HEK293 (cell line): ENCODE measurements at regions not wholly inside any gene's neighbourhood (a gene's known extent, or its start where the extent isn't known, plus 50 kb on each side); places are given as distances from the start of the nearest gene placed in this dataset.

Source experiments
- CTCF ChIA-PET: fragments of 350-600 bp; formaldehyde crosslinking; extraction: SDS; loops from one replicate; lab custom pipeline; 2021; ENCODE audit warnings: antibody characterized with exemption; lab: Yijun Ruan, JAX
- POLR2A ChIA-PET: fragments of 300-600 bp; formaldehyde crosslinking; extraction: SDS; loops from one replicate; lab custom pipeline; 2020; ENCODE audit warnings: antibody characterized with exemption, inconsistent platforms; lab: Yijun Ruan, JAX
- H3K27ac ChIP-seq: fragments of 200-500 bp; sonication (Bioruptor generic); 2 replicates; pipeline ENCODE4 v1.5.1; 2014; ENCODE audit warnings: low read depth, low read length, control low read depth, inconsistent platforms; ENCODE audit errors: extremely low read depth
- H3K36me3 ChIP-seq, 2 experiments: fragments of 200-500 bp in 1 of 2; sonication (Bioruptor generic) in 1 of 2; 1 replicate in 1 of 2; 2 replicates in 1 of 2; pipeline ENCODE4 v1.5.1; 2014 to 2017; ENCODE audit warnings: inconsistent platforms in 2 of 2, low read length in 2 of 2; ENCODE audit not compliant: control insufficient read depth in 2 of 2, insufficient read depth in 1 of 2
- H3K4me1 ChIP-seq: fragments of 200-500 bp; sonication (Bioruptor generic); 2 replicates; pipeline ENCODE4 v1.5.1; 2014; ENCODE audit warnings: mild to moderate bottlenecking, low read length, inconsistent platforms; ENCODE audit not compliant: control insufficient read depth, insufficient read depth
- H3K4me3 ChIP-seq: 2 replicates; pipeline ENCODE4 v1.5.1; 2011; ENCODE audit warnings: low read depth, mild to moderate bottlenecking, control low read depth, low read length, moderate library complexity
- H3K9me3 ChIP-seq: fragments of 200-500 bp; sonication (Bioruptor generic); 2 replicates; pipeline ENCODE4 v1.5.1; 2014; ENCODE audit warnings: low read depth, low read length, inconsistent platforms; ENCODE audit not compliant: control insufficient read depth, insufficient read depth
- KLF1 ChIP-seq: fragments of 450-650 bp; formaldehyde crosslinking; IDR thresholded peaks from 2 replicates; pipeline ENCODE4 v1.5.1; 2016; ENCODE audit warnings: missing biosample characterization, missing genetic modification characterization
- KLF16 ChIP-seq: fragments of 450-650 bp; formaldehyde crosslinking; IDR thresholded peaks from 2 replicates; pipeline ENCODE4 v1.5.1; 2017; ENCODE audit warnings: missing biosample characterization, missing genetic modification characterization
- KLF7 ChIP-seq: fragments of 450-650 bp; formaldehyde crosslinking; IDR thresholded peaks from 2 replicates; pipeline ENCODE4 v1.5.1; 2016; ENCODE audit warnings: missing biosample characterization, missing genetic modification characterization, borderline replicate concordance
- REPIN1 ChIP-seq: fragments of 450-650 bp; formaldehyde crosslinking; IDR thresholded peaks from 2 replicates; pipeline ENCODE4 v1.5.1; 2017; ENCODE audit warnings: missing biosample characterization, missing genetic modification characterization, low read depth
- SP3 ChIP-seq: fragments of 450-650 bp; formaldehyde crosslinking; IDR thresholded peaks from 2 replicates; pipeline ENCODE4 v1.5.1; 2016; ENCODE audit warnings: missing biosample characterization, missing genetic modification characterization
- WT1 ChIP-seq: fragments of 450-650 bp; formaldehyde crosslinking; IDR thresholded peaks from 2 replicates; pipeline ENCODE4 v1.5.1; 2016; ENCODE audit warnings: missing biosample characterization, missing genetic modification characterization
- ZBTB17 ChIP-seq: fragments of 450-650 bp; formaldehyde crosslinking; IDR thresholded peaks from 2 replicates; pipeline ENCODE4 v1.5.1; 2016; ENCODE audit warnings: missing biosample characterization, missing genetic modification characterization
- ZNF112 ChIP-seq: fragments of 450-650 bp; formaldehyde crosslinking; IDR thresholded peaks from 2 replicates; pipeline ENCODE4 v1.5.0; 2017; ENCODE audit warnings: missing biosample characterization, missing genetic modification characterization
- ZNF133 ChIP-seq: fragments of 450-650 bp; formaldehyde crosslinking; IDR thresholded peaks from 2 replicates; pipeline ENCODE4 v1.5.1; 2016; ENCODE audit warnings: missing biosample characterization, missing genetic modification characterization
- ZNF19 ChIP-seq: fragments of 450-650 bp; formaldehyde crosslinking; IDR thresholded peaks from 2 replicates; pipeline ENCODE4; 2016; ENCODE audit warnings: missing biosample characterization, missing genetic modification characterization, low read depth
- ZNF37A ChIP-seq: fragments of 450-650 bp; IDR thresholded peaks from 2 replicates; pipeline ENCODE4 v1.5.1; 2018; ENCODE audit warnings: missing biosample characterization, missing genetic modification characterization
- ZNF433 ChIP-seq: fragments of 450-650 bp; formaldehyde crosslinking; IDR thresholded peaks from 2 replicates; pipeline ENCODE4 v1.5.1; 2016; ENCODE audit warnings: missing biosample characterization, missing genetic modification characterization, low read depth
- ZNF596 ChIP-seq: fragments of 450-650 bp; IDR thresholded peaks from 2 replicates; pipeline ENCODE4 v1.5.0; 2018; ENCODE audit warnings: missing biosample characterization, mild to moderate bottlenecking, missing genetic modification characterization, moderate library complexity
- ZNF629 ChIP-seq: fragments of 450-650 bp; formaldehyde crosslinking; IDR thresholded peaks from 2 replicates; pipeline ENCODE4 v1.5.1; 2017; ENCODE audit warnings: missing biosample characterization, missing genetic modification characterization
- ZNF654 ChIP-seq: fragments of 450-650 bp; formaldehyde crosslinking; IDR thresholded peaks from 2 replicates; pipeline ENCODE4 v1.5.1; 2016; ENCODE audit warnings: low read depth, missing biosample characterization, missing genetic modification characterization
- ZSCAN16 ChIP-seq: fragments of 450-650 bp; formaldehyde crosslinking; IDR thresholded peaks from 2 replicates; pipeline ENCODE4 v1.5.1; 2016; ENCODE audit warnings: missing biosample characterization, missing genetic modification characterization
- TF ChIP-seq, protein P1 (sequence below): fragments of 450-650 bp; formaldehyde crosslinking; IDR thresholded peaks from 2 replicates; pipeline ENCODE4 v1.5.1; 2017; ENCODE audit warnings: missing biosample characterization, missing genetic modification characterization
- TF ChIP-seq, protein P2 (sequence below): fragments of 450-650 bp; formaldehyde crosslinking; IDR thresholded peaks from 2 replicates; pipeline ENCODE4 v1.5.1; 2016; ENCODE audit warnings: missing biosample characterization, missing genetic modification characterization
- TF ChIP-seq, protein P3 (sequence below): fragments of 450-650 bp; formaldehyde crosslinking; IDR thresholded peaks from 2 replicates; pipeline ENCODE4 v1.5.1; 2016; ENCODE audit warnings: missing biosample characterization, missing genetic modification characterization
- TF ChIP-seq, protein P4 (sequence below): IDR thresholded peaks from 2 replicates; pipeline ENCODE4 v1.6.1; 2011; ENCODE audit warnings: mild to moderate bottlenecking, low read depth, low read length, borderline replicate concordance
- TF ChIP-seq, protein P5 (sequence below): fragments of 450-650 bp; formaldehyde crosslinking; IDR thresholded peaks from 2 replicates; pipeline ENCODE4 v1.5.1; 2016; ENCODE audit warnings: missing biosample characterization, missing genetic modification characterization

DNA sequence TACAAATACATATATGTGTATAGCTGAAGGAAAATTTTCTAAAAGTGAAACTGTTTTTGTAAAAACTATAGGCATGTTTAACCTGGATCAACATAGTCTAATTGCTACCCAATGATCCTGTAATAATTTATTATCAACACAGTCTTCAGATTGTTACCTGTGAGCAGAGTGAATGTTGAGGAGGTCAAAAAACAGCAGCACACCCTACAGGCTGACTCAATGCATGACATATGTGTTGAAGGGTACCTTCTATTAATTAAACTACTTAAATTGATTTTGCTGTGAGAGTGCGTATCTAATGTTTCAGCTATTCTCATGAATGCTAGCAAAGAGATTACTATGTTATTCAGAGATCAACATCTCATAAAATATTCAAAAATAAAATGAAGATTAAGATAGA lies 411.4 kb downstream of the TNS3 start:
- H3K9me3 ChIP-seq = no peaks in the 10 kb centered on the region
- no peak overlapping the region for H3K4me3 ChIP-seq
- CTCF ChIA-PET = interaction anchor here (0.6 to 1.5 kb wide), 5 partner anchors 10 to 1252 kb away, joined by 3 to 6 read pairs (median 4); no protein-coding TSS in a partner anchor
- H3K4me1 ChIP-seq = no peaks in the 10 kb centered on the region
- no peak overlapping the region for H3K27ac ChIP-seq
- TF ChIP-seq, protein P1, sequence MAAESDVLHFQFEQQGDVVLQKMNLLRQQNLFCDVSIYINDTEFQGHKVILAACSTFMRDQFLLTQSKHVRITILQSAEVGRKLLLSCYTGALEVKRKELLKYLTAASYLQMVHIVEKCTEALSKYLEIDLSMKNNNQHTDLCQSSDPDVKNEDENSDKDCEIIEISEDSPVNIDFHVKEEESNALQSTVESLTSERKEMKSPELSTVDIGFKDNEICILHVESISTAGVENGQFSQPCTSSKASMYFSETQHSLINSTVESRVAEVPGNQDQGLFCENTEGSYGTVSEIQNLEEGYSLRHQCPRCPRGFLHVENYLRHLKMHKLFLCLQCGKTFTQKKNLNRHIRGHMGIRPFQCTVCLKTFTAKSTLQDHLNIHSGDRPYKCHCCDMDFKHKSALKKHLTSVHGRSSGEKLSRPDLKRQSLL (tag by site-specific recombination) = no peak
- TF ChIP-seq ZNF19 (tag by site-specific recombination) = no peak
- no peak for TF ChIP-seq ZNF37A (tag by site-specific recombination)
- TF ChIP-seq, all 188 proteins: peak for 0
- no peaks in the 10 kb centered on the region for H3K36me3 ChIP-seq
- POLR2A ChIA-PET = no interaction called here

DNA sequence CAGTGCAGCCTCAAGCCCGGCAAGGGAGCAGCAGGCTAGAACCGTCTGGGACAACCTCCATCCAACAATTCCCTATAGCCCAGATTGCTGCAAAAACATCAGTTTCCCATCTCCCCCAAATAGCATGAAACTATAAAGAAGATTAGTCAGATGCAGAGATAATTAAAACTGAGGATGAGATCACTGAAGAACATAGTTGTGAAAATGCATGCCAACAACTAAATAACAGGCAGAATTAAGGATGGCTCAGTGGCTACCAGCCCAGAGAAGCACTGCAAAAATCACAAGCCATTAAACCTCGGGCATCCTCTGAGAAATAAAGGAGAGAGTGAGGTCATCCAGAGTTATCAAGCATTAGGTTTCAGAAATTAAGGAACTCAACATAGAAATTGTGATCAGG lies 427.1 kb downstream of the TNS3 start:
- H3K9me3 ChIP-seq = no peaks in the 10 kb centered on the region
- TF ChIP-seq WT1 (tag by site-specific recombination) = no peak
- TF ChIP-seq ZNF133 = no peak
- TF ChIP-seq, protein P2, sequence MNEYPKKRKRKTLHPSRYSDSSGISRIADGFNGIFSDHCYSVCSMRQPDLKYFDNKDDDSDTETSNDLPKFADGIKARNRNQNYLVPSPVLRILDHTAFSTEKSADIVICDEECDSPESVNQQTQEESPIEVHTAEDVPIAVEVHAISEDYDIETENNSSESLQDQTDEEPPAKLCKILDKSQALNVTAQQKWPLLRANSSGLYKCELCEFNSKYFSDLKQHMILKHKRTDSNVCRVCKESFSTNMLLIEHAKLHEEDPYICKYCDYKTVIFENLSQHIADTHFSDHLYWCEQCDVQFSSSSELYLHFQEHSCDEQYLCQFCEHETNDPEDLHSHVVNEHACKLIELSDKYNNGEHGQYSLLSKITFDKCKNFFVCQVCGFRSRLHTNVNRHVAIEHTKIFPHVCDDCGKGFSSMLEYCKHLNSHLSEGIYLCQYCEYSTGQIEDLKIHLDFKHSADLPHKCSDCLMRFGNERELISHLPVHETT (tag by site-specific recombination) = no peak
- TF ChIP-seq ZNF433 = no peak
- no peak for TF ChIP-seq ZNF654 (tag by site-specific recombination)
- TF ChIP-seq, protein P3, sequence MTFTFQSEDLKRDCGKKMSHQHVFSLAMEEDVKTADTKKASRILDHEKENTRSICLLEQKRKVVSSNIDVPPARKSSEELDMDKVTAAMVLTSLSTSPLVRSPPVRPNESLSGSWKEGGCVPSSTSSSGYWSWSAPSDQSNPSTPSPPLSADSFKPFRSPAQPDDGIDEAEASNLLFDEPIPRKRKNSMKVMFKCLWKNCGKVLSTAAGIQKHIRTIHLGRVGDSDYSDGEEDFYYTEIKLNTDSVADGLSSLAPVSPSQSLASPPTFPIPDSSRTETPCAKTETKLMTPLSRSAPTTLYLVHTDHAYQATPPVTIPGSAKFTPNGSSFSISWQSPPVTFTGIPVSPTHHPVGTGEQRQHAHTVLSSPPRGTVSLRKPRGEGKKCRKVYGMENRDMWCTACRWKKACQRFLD = no peak
- no peak for TF ChIP-seq SP3 (tag by site-specific recombination)
- no peak for TF ChIP-seq KLF1 (tag by site-specific recombination)
- TF ChIP-seq ZNF112 (tag by site-specific recombination) = no peak
- TF ChIP-seq, protein P4, sequence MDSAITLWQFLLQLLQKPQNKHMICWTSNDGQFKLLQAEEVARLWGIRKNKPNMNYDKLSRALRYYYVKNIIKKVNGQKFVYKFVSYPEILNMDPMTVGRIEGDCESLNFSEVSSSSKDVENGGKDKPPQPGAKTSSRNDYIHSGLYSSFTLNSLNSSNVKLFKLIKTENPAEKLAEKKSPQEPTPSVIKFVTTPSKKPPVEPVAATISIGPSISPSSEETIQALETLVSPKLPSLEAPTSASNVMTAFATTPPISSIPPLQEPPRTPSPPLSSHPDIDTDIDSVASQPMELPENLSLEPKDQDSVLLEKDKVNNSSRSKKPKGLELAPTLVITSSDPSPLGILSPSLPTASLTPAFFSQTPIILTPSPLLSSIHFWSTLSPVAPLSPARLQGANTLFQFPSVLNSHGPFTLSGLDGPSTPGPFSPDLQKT = no peak
- no peak for TF ChIP-seq ZBTB17 (tag by site-specific recombination)
- TF ChIP-seq KLF7 (tag by site-specific recombination) = no peak
- no peak for TF ChIP-seq ZNF629 (tag by site-specific recombination)
- no peak for TF ChIP-seq REPIN1 (tag by site-specific recombination)
- TF ChIP-seq ZNF596 (tag by site-specific recombination) = no peak
- no peak for TF ChIP-seq KLF16 (tag by site-specific recombination)
- no peak for TF ChIP-seq ZSCAN16 (tag by site-specific recombination)
- TF ChIP-seq, protein P5, sequence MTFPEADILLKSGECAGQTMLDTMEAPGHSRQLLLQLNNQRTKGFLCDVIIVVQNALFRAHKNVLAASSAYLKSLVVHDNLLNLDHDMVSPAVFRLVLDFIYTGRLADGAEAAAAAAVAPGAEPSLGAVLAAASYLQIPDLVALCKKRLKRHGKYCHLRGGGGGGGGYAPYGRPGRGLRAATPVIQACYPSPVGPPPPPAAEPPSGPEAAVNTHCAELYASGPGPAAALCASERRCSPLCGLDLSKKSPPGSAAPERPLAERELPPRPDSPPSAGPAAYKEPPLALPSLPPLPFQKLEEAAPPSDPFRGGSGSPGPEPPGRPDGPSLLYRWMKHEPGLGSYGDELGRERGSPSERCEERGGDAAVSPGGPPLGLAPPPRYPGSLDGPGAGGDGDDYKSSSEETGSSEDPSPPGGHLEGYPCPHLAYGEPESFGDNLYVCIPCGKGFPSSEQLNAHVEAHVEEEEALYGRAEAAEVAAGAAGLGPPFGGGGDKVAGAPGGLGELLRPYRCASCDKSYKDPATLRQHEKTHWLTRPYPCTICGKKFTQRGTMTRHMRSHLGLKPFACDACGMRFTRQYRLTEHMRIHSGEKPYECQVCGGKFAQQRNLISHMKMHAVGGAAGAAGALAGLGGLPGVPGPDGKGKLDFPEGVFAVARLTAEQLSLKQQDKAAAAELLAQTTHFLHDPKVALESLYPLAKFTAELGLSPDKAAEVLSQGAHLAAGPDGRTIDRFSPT (tag by site-specific recombination) = no peak
- H3K36me3 ChIP-seq = no peaks in the 10 kb centered on the region
- H3K4me1 ChIP-seq = no peaks in the 10 kb centered on the region
- ChIA-PET POLR2A (no interaction called here), CTCF (interaction anchor here (0.6 kb wide), 1 partner anchor 1236 kb away, joined by 3 read pairs; no protein-coding TSS in a partner anchor)
- no peak overlapping the region for H3K27ac ChIP-seq
- no peak overlapping the region for H3K4me3 ChIP-seq
